ENCODE measurements at regions not wholly inside any gene's neighbourhood (a gene's known extent, or its start where the extent isn't known, plus 50 kb on each side); places are given as distances from the start of the nearest gene placed in this dataset.

GRCh38 chr17:77501751-77502625 lies 361.2 kb downstream of the SEC14L1 start:
- DNase-seq (ENCODE audit: low read depth), result no peak

- DNase-seq (ENCODE audit: low read depth), result no peak
Measured at GRCh38 chr17:77502626-77503292, 362.0 kb downstream of the SEC14L1 start.

GRCh38 chr17:77503293-77503655 lies 362.5 kb downstream of the SEC14L1 start:
- DNase-seq (ENCODE audit: low read depth), result no peak

- no peak for DNase-seq (ENCODE audit: low read depth)
Measured at GRCh38 chr17:77503916-77504651, 363.3 kb downstream of the SEC14L1 start.

- DNase-seq (ENCODE audit: low read depth), result no peak
Measured at GRCh38 chr17:77504652-77505155, 363.9 kb downstream of the SEC14L1 start.

GRCh38 chr17:77505181-77505639 lies 364.4 kb downstream of the SEC14L1 start:
- no peak for DNase-seq (ENCODE audit: low read depth)

GRCh38 chr17:77506371-77506991 lies 365.7 kb downstream of the SEC14L1 start:
- no peak for DNase-seq (ENCODE audit: low read depth)

- DNase-seq (ENCODE audit: low read depth), result no peak
Measured at GRCh38 chr17:77507111-77507885, 366.5 kb downstream of the SEC14L1 start.

GRCh38 chr17:77508047-77508715 lies 367.4 kb downstream of the SEC14L1 start:
- DNase-seq (ENCODE audit: low read depth), result no peak

GRCh38 chr17:77509089-77509488 lies 368.3 kb downstream of the SEC14L1 start:
- no peak for DNase-seq (ENCODE audit: low read depth)

GRCh38 chr17:77509599-77509998 lies 368.8 kb downstream of the SEC14L1 start:
- no peak for DNase-seq (ENCODE audit: low read depth)

- DNase-seq (ENCODE audit: low read depth), result no peak
Measured at GRCh38 chr17:77510133-77510796, 369.5 kb downstream of the SEC14L1 start.

- no peak for DNase-seq (ENCODE audit: low read depth)
Measured at GRCh38 chr17:77511514-77512061, 370.8 kb downstream of the SEC14L1 start.

GRCh38 chr17:77512062-77512946 lies 371.5 kb downstream of the SEC14L1 start:
- DNase-seq (ENCODE audit: low read depth), result no peak

- no peak for DNase-seq (ENCODE audit: low read depth)
Measured at GRCh38 chr17:77513045-77513444, 372.3 kb downstream of the SEC14L1 start.

- no peak for DNase-seq (ENCODE audit: low read depth)
Measured at GRCh38 chr17:77515227-77515626, 374.5 kb downstream of the SEC14L1 start.

GRCh38 chr17:77516902-77517301 lies 376.1 kb downstream of the SEC14L1 start:
- DNase-seq (ENCODE audit: low read depth), result no peak

- no peak for DNase-seq (ENCODE audit: low read depth)
Measured at GRCh38 chr17:77521076-77521475, 380.3 kb downstream of the SEC14L1 start.

- no peak for DNase-seq (ENCODE audit: low read depth)
Measured at GRCh38 chr17:77523540-77523939, 382.8 kb downstream of the SEC14L1 start.

All from stimulated activated CD8-positive, alpha-beta memory T cell treated with anti-CD3 and anti-CD28 coated beads, Interleukin-15, amount 100 ng/mL, for 24 hours (primary cell).